Mesenchymal stem cell (in vitro differentiated cells and primary cell): ENCODE measurements at regions not wholly inside any gene's neighbourhood (a gene's known extent, or its start where the extent isn't known, plus 50 kb on each side); places are given as distances from the start of the nearest gene placed in this dataset.
A peak's percentile ranks its signal among the peaks of the same experiment; 100 is the strongest.

Experiments
- DNase-seq: peaks from one replicate; pipeline ENCODE4 v3.0.0-alpha.2; 2013
- H2AFZ ChIP-seq: one replicate; pipeline ENCODE4 v1.6.1; 2013; ENCODE audit warnings: low read depth, mild to moderate bottlenecking, control low read depth, inconsistent platforms, low read length, moderate library complexity
- H2AK5ac ChIP-seq: 2 replicates; pipeline ENCODE4 v1.6.1; 2013; ENCODE audit warnings: low read length, moderate library complexity, mild to moderate bottlenecking, inconsistent platforms; ENCODE audit not compliant: severe bottlenecking
- H2BK120ac ChIP-seq: one replicate; pipeline ENCODE4 v1.6.1; 2013; ENCODE audit warnings: low read depth, mild to moderate bottlenecking, inconsistent platforms, low read length, moderate library complexity
- H2BK12ac ChIP-seq, 2 experiments: one replicate each; pipeline ENCODE4 v1.6.1; 2013; ENCODE audit warnings: inconsistent platforms in 2 of 2, low read length in 2 of 2, mild to moderate bottlenecking in 2 of 2, moderate library complexity in 2 of 2, control low read depth in 1 of 2
- H2BK15ac ChIP-seq: one replicate; pipeline ENCODE4 v1.6.1; 2013; ENCODE audit warnings: mild to moderate bottlenecking, low read depth, inconsistent platforms; ENCODE audit not compliant: poor library complexity, severe bottlenecking
- H2BK5ac ChIP-seq: 2 replicates; pipeline ENCODE4 v1.6.1; 2013; ENCODE audit warnings: low read depth, mild to moderate bottlenecking, low read length, control low read depth, inconsistent platforms; ENCODE audit not compliant: poor library complexity, severe bottlenecking
- H3K14ac ChIP-seq, 2 experiments: one replicate each; pipeline ENCODE4 v1.6.1; 2013; ENCODE audit warnings: inconsistent platforms in 2 of 2, low read length in 2 of 2, control low read depth in 1 of 2, mild to moderate bottlenecking in 1 of 2, moderate library complexity in 1 of 2
- H3K18ac ChIP-seq, 2 experiments: one replicate each; pipeline ENCODE4 v1.6.1; 2013; ENCODE audit warnings: inconsistent platforms in 2 of 2, low read length in 2 of 2, control low read depth in 1 of 2, low read depth in 1 of 2, mild to moderate bottlenecking in 1 of 2
- H3K23ac ChIP-seq, 2 experiments: one replicate each; pipeline ENCODE4 v1.6.1; 2013; ENCODE audit warnings: inconsistent platforms in 2 of 2, low read length in 2 of 2, mild to moderate bottlenecking in 2 of 2, moderate library complexity in 2 of 2, control low read depth in 1 of 2
- H3K27ac ChIP-seq: 2 replicates; pipeline ENCODE4 v1.5.1; 2013; ENCODE audit warnings: mild to moderate bottlenecking, moderate library complexity, low read length, control low read depth, inconsistent platforms; ENCODE audit not compliant: poor library complexity, severe bottlenecking
- H3K27me3 ChIP-seq, 2 experiments: 2 replicates each; pipeline versions ENCODE4 v1.6.1 to v1.7.0; 2013; ENCODE audit warnings: low read length in 2 of 2, mild to moderate bottlenecking in 2 of 2, moderate library complexity in 2 of 2, control low read depth in 1 of 2, inconsistent platforms in 1 of 2; ENCODE audit not compliant: control insufficient read depth in 1 of 2, insufficient read depth in 1 of 2
- H3K36me3 ChIP-seq, 2 experiments: 2 replicates each; pipeline versions ENCODE4 v1.6.1 to v1.7.0; 2013; ENCODE audit warnings: low read length in 2 of 2, control low read depth in 1 of 2, inconsistent platforms in 1 of 2, low read depth in 1 of 2, mild to moderate bottlenecking in 1 of 2; ENCODE audit not compliant: insufficient read depth in 2 of 2, control insufficient read depth in 1 of 2
- H3K4ac ChIP-seq, 2 experiments: one replicate each; pipeline ENCODE4 v1.6.1; 2013; ENCODE audit warnings: inconsistent platforms in 2 of 2, low read length in 2 of 2, mild to moderate bottlenecking in 2 of 2, moderate library complexity in 2 of 2, control low read depth in 1 of 2, low read depth in 1 of 2
- H3K4me1 ChIP-seq: 2 replicates; pipeline ENCODE4 v1.6.1; 2013; ENCODE audit warnings: low read depth, low read length, control low read depth; ENCODE audit not compliant: control insufficient read depth, insufficient read depth
- H3K4me2 ChIP-seq: 2 replicates; pipeline ENCODE4 v1.6.1; 2013; ENCODE audit warnings: low read length, mild to moderate bottlenecking, inconsistent platforms; ENCODE audit not compliant: poor library complexity, severe bottlenecking
- H3K4me3 ChIP-seq, 2 experiments: 2 replicates each; pipeline versions ENCODE4 v1.5.1 to v1.7.0; 2013; ENCODE audit warnings: low read length in 2 of 2, mild to moderate bottlenecking in 2 of 2, control low read depth in 1 of 2, low read depth in 1 of 2; ENCODE audit not compliant: insufficient read depth in 1 of 2
- H3K79me1 ChIP-seq: replicated peaks from 2 replicates; pipeline ENCODE4 v1.6.1; 2013; ENCODE audit warnings: mild to moderate bottlenecking, control low read depth, low read length, inconsistent platforms; ENCODE audit not compliant: poor library complexity, severe bottlenecking
- H3K9ac ChIP-seq: 2 replicates; pipeline ENCODE4 v1.7.0; 2013; ENCODE audit warnings: mild to moderate bottlenecking, low read length, moderate library complexity
- H3K9me3 ChIP-seq: 2 replicates; pipeline ENCODE4 v1.7.0; 2013; ENCODE audit warnings: mild to moderate bottlenecking, low read length; ENCODE audit not compliant: control insufficient read depth
- H4K8ac ChIP-seq: one replicate; pipeline ENCODE4 v1.6.1; 2013; ENCODE audit warnings: inconsistent platforms, mild to moderate bottlenecking, low read length, moderate library complexity
- H4K91ac ChIP-seq: one replicate; pipeline ENCODE4 v1.6.1; 2013; ENCODE audit warnings: mild to moderate bottlenecking, low read length, inconsistent platforms
- WGBS: methylation state at CpG from one replicate; pipeline ENCODE4 v1.1.7; 2013; ENCODE audit warnings: mixed read lengths; 5-methylcytosine and 5-hydroxymethylcytosine counted together

DNA sequence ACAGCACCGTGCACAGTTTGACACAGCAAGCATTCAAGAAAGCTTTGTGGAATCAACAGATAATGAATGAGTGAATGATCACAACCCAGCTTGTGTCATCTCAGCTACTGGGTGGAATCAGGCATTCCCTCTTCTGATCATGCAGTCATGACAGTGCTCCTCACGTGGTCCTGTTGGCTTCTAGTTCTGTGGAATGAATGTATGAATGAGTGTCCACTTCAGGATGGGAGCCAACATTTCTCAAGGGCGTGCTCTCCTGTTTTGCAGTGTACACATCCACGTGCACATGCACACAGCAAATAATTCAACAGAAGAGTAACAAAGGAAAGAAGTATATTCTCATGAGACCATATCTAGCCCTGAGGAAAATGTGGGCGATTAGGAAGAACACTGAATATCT is 133.1 kb upstream of the NPVF start:
- Histone ChIP-seq H2BK5ac (no peak overlapping the region), H3K79me1 (no peaks in the 10 kb centered on the region), H3K18ac (no peak overlapping the region), H4K8ac (no peak overlapping the region), H3K14ac (peak overlapping the region in 1 of 2 experiments; percentile 30), H3K27me3 (no peaks in the 10 kb centered on the region), H3K36me3 (no peaks in the 10 kb centered on the region), H2AFZ (no peak overlapping the region), H2AK5ac (no peak overlapping the region), H3K9ac (no peak overlapping the region), H2BK12ac (no peak overlapping the region), H2BK15ac (no peak overlapping the region), H3K9me3 (no peaks in the 10 kb centered on the region), H3K4ac (no peak overlapping the region), H2BK120ac (no peak overlapping the region), H4K91ac (no peak overlapping the region), H3K23ac (no peak overlapping the region), H3K4me1 (no peaks in the 10 kb centered on the region), H3K4me3 (no peak overlapping the region), H3K4me2 (no peak overlapping the region), H3K27ac (no peak overlapping the region)
- 96% methylated on average over 3 of the region's 5 CpGs for WGBS
- no peak for DNase-seq

DNA sequence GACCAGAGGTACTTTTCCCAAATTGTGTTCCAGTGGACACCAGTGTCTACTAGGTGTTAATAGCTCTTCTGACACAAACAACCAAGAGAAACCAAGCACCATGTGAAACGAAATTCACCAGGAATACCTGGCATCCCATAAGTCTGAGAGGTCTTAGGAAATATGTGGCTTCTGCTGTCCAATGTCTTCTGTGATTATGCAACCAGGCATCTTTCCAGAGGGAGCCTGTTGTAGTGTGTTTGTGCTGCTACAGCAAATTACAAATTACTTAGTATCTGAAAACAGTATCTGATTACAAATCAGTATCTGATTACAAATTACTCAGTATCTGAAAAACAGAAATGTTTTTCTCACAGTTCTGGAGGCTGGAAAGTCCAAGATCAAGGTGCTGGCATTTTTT is 133.6 kb upstream of the NPVF start:
- Histone ChIP-seq H3K9me3 (no peaks in the 10 kb centered on the region), H3K14ac (no peak overlapping the region), H3K4me2 (no peak overlapping the region), H4K8ac (no peak overlapping the region), H3K4me3 (no peak overlapping the region), H2BK5ac (no peak overlapping the region), H3K79me1 (no peaks in the 10 kb centered on the region), H2BK15ac (no peak overlapping the region), H3K18ac (no peak overlapping the region), H3K4ac (no peak overlapping the region), H3K36me3 (no peaks in the 10 kb centered on the region), H2BK12ac (no peak overlapping the region), H3K27ac (no peak overlapping the region), H2AK5ac (no peak overlapping the region), H3K4me1 (no peaks in the 10 kb centered on the region), H3K27me3 (no peaks in the 10 kb centered on the region), H2BK120ac (no peak overlapping the region), H4K91ac (no peak overlapping the region), H3K9ac (no peak overlapping the region), H3K23ac (no peak overlapping the region), H2AFZ (no peak overlapping the region)
- no CpG with 5 or more reads among the region's 1 CpG for WGBS
- no peak for DNase-seq

DNA sequence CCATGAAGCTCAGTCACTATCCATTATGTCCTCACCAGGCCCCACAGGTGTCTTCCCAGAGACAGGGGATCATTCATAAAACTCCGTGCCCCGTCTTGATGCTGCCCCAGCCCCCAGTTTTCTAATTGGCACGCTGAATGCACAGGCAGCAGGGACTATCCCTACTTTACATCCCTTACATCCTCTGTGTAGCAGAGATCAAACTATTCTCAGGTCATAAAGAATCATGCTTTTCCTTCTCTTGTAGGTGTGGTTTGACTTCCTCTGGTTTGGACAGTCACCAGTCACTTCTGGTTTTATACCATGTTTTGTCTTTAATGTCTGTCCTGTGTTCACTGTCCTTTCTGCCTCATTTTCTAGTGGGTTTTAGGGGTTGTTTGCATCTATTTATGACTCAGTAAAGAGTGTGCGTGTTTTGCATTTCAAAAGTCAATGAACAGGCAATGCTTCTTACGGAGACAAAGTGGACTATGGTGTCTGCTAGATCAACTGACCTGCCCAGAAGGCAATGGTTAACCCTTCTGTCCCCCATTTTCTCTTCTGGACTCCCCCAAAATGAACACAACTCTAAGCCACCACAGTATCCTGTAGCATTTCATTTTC is 140.4 kb upstream of the NPVF start:
- Histone ChIP-seq H3K27ac (no peak overlapping the region), H4K91ac (no peak overlapping the region), H3K18ac (no peak overlapping the region), H2BK12ac (no peak overlapping the region), H3K4me3 (no peak overlapping the region), H3K9me3 (peaks cover 21% of the 10 kb centered on the region), H3K14ac (no peak overlapping the region), H3K4me2 (no peak overlapping the region), H3K4ac (no peak overlapping the region), H2BK15ac (no peak overlapping the region), H4K8ac (no peak overlapping the region), H3K79me1 (no peaks in the 10 kb centered on the region), H3K9ac (no peak overlapping the region), H3K4me1 (no peaks in the 10 kb centered on the region), H2AFZ (no peak overlapping the region), H2BK5ac (no peak overlapping the region), H2AK5ac (no peak overlapping the region), H3K23ac (no peak overlapping the region), H3K36me3 (no peaks in the 10 kb centered on the region), H3K27me3 (peaks cover 0 to 2% of the 10 kb centered on the region in 2 experiments), H2BK120ac (no peak overlapping the region)
- no peak for DNase-seq
- WGBS = 80% methylated on average over 5 of the region's 5 CpGs

DNA sequence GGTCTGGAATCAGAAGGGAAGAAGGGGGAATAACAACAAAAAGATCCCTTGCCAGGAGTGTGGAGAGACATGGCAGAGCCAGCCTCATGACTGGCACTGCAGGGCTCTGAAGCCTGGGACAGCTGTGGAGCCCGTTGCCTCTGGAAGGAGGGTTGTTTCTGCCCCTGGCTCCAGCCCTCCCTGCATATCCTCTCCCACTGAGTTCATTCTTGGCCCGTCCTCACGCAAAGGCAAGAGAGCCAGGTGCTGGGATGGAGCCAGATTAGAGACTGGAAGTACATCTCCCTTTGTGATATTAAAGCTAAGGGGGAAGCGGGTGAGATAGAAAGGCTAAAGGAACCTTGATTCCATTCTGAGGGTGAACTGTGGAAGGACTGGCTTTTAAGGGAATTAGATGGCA is 141.5 kb upstream of the NPVF start:
- Histone ChIP-seq H2AK5ac (no peak overlapping the region), H3K27me3 (peaks cover 0 to 2% of the 10 kb centered on the region in 2 experiments), H3K4ac (no peak overlapping the region), H2AFZ (no peak overlapping the region), H3K14ac (no peak overlapping the region), H4K91ac (no peak overlapping the region), H3K4me3 (no peak overlapping the region), H3K36me3 (no peaks in the 10 kb centered on the region), H4K8ac (no peak overlapping the region), H2BK15ac (no peak overlapping the region), H3K27ac (no peak overlapping the region), H3K79me1 (no peaks in the 10 kb centered on the region), H3K9ac (no peak overlapping the region), H2BK12ac (no peak overlapping the region), H2BK5ac (no peak overlapping the region), H3K23ac (no peak overlapping the region), H3K4me2 (no peak overlapping the region), H3K9me3 (peaks cover 21% of the 10 kb centered on the region), H2BK120ac (no peak overlapping the region), H3K18ac (no peak overlapping the region), H3K4me1 (no peaks in the 10 kb centered on the region)
- no peak for DNase-seq
- 95% methylated on average over 3 of the region's 4 CpGs for WGBS
